ENCODE measurements at regions not wholly inside any gene's neighbourhood (a gene's known extent, or its start where the extent isn't known, plus 50 kb on each side); places are given as distances from the start of the nearest gene placed in this dataset.

DNA sequence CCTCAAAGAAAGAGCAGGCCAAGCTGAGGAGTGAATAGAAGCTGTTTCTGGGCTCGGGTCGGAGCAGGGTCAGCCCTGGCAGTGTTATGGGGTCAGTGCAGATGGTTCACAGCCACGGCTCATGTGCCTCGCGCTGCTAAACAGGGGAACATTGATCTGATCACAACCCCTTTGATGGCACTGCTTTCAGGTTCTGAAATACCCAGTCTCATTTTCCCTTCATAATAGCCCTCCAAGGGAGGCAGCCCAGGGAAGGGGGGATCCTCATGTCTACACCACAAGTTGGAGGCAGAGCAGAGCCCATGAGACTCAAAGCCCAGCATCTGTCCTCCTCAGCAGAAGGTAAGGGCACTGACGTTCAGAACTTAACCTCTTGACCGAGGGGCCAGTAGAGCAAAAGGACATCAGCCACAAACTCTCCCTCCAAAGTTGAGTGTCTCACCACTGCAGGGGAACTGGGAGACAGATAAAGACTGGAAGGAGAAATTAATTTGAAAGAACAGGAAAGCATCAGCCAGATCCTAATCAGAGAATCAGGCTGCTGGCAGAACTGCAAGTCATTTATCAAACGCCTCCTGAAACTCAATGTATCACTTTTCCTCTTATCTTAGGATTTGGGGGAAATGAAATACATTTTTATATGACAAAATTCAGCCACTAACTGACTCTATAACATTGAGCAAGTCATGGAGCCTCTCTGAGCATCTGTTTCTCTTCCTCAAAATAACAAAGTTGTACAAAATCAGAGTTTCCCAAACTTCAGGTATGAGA lies 110.6 kb downstream of the SH3TC2 start:
- no peaks in the 10 kb centered on the region for H3K79me2 ChIP-seq (ENCODE audit: insufficient read depth)
- WGBS, 2 experiments (ENCODE audit: low coverage in 1 of 2, low lambda C conversion rate in 2 of 2, missing lambda C conversion rate in 2 of 2) = 81 to 82% methylated on average over 8 of the region's 8 CpGs
- H3K27me3 ChIP-seq (replicated peaks; ENCODE audit: insufficient read depth) = no peaks in the 10 kb centered on the region
- H3K4me2 ChIP-seq (ENCODE audit: unreplicated experiment) = no peak overlapping the region
- no peak overlapping the region for H3K27ac ChIP-seq
- H3K9me2 ChIP-seq (ENCODE audit: insufficient read depth) = no peaks in the 10 kb centered on the region
- no peak for DNase-seq
- 0 out of 2 replicates have a peak, but pooled peaks cover 4% of the 10 kb centered on the region for H3F3A ChIP-seq (ENCODE audit: insufficient read depth)
- in situ Hi-C loops (cut with MboI) = no loop called here
- H3K9ac ChIP-seq = no peak overlapping the region
- no peaks in the 10 kb centered on the region for H4K20me1 ChIP-seq (ENCODE audit: insufficient read depth)
- no peaks in the 10 kb centered on the region for H3K36me3 ChIP-seq (ENCODE audit: low read depth)
- H3K9me3 ChIP-seq (ENCODE audit: low read depth) = no peaks in the 10 kb centered on the region
- peaks cover 9% of the 10 kb centered on the region; the same call in 1 of the 2 replicates for H3K4me1 ChIP-seq (ENCODE audit: insufficient read depth)
- TF ChIP-seq EZH2phosphoT487 (IDR thresholded peaks at IDR 0.05; ENCODE audit: insufficient read depth, low read depth) (no peak), EZH2 (IDR thresholded peaks at IDR 0.05; ENCODE audit: insufficient read depth, poor library complexity, severe bottlenecking) (no peak)
- no peak overlapping the region for H2AFZ ChIP-seq
- no peak overlapping the region for H3K4me3 ChIP-seq

- Histone ChIP-seq H3F3A (ENCODE audit: insufficient read depth) (0 out of 2 replicates have a peak, but pooled peaks cover 4% of the 10 kb centered on the region), H3K9ac (no peak overlapping the region), H3K4me2 (ENCODE audit: unreplicated experiment) (no peak overlapping the region), H3K79me2 (ENCODE audit: insufficient read depth) (no peaks in the 10 kb centered on the region), H3K9me3 (ENCODE audit: low read depth) (no peaks in the 10 kb centered on the region), H4K20me1 (ENCODE audit: insufficient read depth) (no peaks in the 10 kb centered on the region), H3K27ac (no peak overlapping the region), H3K27me3 (replicated peaks; ENCODE audit: insufficient read depth) (no peaks in the 10 kb centered on the region), H3K4me3 (no peak overlapping the region), H3K36me3 (ENCODE audit: low read depth) (no peaks in the 10 kb centered on the region), H3K9me2 (ENCODE audit: insufficient read depth) (no peaks in the 10 kb centered on the region), H3K4me1 (ENCODE audit: insufficient read depth) (peaks cover 9% of the 10 kb centered on the region; the same call in 1 of the 2 replicates), H2AFZ (no peak overlapping the region)
- WGBS, 2 experiments (ENCODE audit: low coverage in 1 of 2, low lambda C conversion rate in 2 of 2, missing lambda C conversion rate in 2 of 2) = 89 to 100% methylated on average over 1 of the region's 1 CpG
- in situ Hi-C loops (cut with MboI) = no loop called here
- TF ChIP-seq EZH2 (IDR thresholded peaks at IDR 0.05; ENCODE audit: insufficient read depth, poor library complexity, severe bottlenecking) (no peak), EZH2phosphoT487 (IDR thresholded peaks at IDR 0.05; ENCODE audit: insufficient read depth, low read depth) (no peak)
- no peak for DNase-seq
Observed at GRCh38 chr5:148953711-148954110, 109.2 kb downstream of the SH3TC2 start.

Data from GM23248 (cell line).